ENCODE measurements at regions not wholly inside any gene's neighbourhood (a gene's known extent, or its start where the extent isn't known, plus 50 kb on each side); places are given as distances from the start of the nearest gene placed in this dataset.

- intact Hi-C loops (cut with DNase I, micrococcal nuclease) = no loop called here
- DNase-seq = no peak
Observed at GRCh38 chr13:26503826-26504594, 53.5 kb upstream of the WASF3 start.

More at GRCh38 chr13:26503826-26504594, 53.5 kb upstream of the WASF3 start:
- ATAC-seq = no peak
